Activated T-helper 9 cell treated with anti-CD3 and anti-CD28 coated beads, Interleukin-2, amount 50 U/mL, for 16 hours (primary cell): ENCODE measurements at regions not wholly inside any gene's neighbourhood (a gene's known extent, or its start where the extent isn't known, plus 50 kb on each side); places are given as distances from the start of the nearest gene placed in this dataset.

Source experiments
- DNase-seq: peaks from one replicate; pipeline ENCODE4 v3.0.0-alpha.2; 2020; ENCODE audit warnings: low read depth

GRCh38 chr14:71362282-71362681, 455.0 kb downstream of the PCNX1 start:
- DNase-seq, result no peak

GRCh38 chr14:71362920-71363584, 455.8 kb downstream of the PCNX1 start:
- DNase-seq, result no peak

DNA sequence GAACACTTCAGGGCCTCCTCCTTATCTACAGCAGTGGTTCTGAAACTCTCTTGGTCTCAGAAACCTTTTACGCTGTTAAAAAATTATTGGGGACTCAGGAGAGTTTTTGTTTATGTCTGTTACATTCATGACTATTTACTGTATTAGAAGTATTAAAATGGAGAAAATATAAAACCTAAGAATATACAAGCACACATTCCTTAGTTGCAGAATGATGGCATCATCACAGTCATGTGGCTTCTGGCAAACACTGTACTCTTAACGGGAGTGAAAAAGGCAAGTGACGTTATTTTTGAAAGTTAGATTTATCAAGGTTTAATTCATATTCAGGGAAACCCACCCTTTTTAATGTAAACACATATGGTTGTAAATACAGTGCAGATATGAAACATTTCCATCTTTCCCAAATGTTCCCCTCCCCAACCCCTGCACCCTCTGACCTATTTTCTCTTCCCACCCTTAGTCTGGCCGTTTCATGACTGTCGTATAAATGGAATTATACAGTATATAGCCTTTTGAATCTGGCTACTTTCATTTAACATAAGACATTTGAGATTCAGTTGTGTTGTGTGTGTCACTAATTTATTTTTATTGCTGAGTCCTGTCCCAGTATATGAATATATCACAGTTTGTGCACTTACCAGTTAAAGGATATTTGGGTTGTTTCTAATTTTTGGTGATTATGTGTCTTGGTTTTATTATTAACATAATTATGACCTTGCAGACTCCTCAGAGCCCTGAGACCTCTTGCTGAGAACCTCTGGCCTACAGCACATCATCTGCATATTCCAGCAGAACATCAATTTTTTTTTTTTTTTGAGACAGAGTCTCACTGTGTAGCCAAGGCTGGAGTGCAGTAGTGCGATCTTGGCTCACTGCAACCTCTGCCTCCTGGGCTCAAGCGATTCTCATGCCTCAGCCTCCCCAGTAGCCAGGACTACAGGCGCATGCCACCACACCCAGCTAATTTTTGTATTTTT, 457.0 kb downstream of the PCNX1 start:
- DNase-seq, result no peak

DNA sequence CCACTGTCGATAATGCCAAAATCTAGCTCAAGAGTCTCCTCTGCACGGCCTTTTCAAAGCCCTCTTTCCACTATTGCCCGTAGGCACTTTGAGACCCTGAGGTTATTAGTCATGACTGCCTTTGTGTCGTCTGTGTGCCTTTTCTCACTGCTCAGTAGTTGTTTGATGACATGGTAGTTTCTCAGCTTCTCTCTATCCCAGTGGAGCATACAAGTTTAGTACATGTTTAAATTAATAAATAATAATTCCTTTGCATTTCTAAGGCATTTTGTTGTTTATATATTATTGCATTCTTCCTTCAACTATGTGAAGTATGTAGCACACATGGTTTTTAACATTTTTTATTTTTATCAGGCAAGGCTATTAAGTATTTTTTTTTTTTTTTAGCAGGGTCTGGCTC, 458.1 kb downstream of the PCNX1 start:
- no peak for DNase-seq

- DNase-seq, result no peak
Observed at GRCh38 chr14:71366861-71367260, 459.6 kb downstream of the PCNX1 start.

GRCh38 chr14:71371711-71372396, 464.6 kb downstream of the PCNX1 start:
- no peak for DNase-seq

DNA sequence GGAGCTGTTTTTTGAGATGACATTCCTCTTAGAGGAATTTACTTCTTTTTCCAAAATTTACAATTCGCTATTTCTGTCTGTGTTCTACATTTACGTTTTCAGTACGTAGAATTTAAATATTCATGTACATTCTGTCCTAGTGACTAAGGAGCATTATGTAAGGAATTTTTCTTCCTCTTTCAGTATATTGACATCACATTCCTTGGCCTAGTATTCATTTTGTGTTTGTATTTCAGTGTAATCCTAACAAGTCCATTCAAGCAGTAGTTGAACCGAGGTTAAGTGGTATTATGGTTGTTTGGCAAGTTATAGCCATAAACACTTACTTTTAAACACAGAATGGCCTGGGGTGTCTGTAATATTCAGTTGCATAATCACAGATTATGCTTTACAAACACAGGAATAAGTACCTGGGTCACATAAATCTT, 465.2 kb downstream of the PCNX1 start:
- no peak for DNase-seq

- no peak for DNase-seq
Observed at GRCh38 chr14:71373773-71374172, 466.5 kb downstream of the PCNX1 start.

DNA sequence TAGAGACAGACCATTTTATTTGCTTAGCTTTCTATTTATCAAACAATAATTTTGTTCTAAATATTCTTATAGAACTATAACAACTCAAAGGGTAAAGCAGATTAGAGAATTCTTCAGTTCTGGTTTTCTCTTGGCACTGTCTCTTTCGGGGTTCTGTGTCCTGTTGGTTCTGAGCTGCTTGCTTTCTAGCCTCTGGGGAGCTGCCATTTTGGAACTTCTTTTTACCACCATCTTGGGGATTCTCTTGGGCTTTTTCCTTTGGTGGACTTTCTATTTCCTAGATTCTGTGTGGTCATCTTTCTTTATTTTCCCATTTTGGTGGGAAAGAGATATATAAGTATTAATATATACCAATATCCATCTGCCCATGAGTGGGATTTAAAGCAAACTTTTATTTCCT, 467.7 kb downstream of the PCNX1 start:
- DNase-seq, result no peak

- no peak for DNase-seq
Observed at GRCh38 chr14:71377099-71377498, 469.8 kb downstream of the PCNX1 start.

GRCh38 chr14:71380271-71380670, 473.0 kb downstream of the PCNX1 start:
- DNase-seq, result no peak

DNA sequence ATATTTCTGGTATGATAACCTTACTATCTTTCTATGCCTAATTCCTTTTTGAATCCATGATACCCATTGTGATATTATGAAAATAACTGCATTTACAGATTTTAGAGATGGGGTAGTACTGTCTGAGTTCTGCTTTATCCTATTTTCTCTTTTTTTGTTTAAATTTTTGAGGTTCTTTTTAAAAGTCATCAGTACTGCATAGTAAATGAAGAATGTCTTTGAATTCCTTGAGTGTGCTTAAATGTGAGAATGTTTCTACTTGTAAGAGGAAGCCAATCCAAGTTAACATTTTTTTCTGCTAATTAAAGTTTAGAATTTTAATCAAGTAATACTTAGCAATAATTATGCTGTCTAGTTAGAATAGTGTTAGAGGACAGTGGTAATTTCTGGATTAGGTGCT, 474.6 kb downstream of the PCNX1 start:
- DNase-seq, result no peak

GRCh38 chr14:71382315-71382714, 475.1 kb downstream of the PCNX1 start:
- no peak for DNase-seq

GRCh38 chr14:71383510-71383909, 476.3 kb downstream of the PCNX1 start:
- no peak for DNase-seq

DNA sequence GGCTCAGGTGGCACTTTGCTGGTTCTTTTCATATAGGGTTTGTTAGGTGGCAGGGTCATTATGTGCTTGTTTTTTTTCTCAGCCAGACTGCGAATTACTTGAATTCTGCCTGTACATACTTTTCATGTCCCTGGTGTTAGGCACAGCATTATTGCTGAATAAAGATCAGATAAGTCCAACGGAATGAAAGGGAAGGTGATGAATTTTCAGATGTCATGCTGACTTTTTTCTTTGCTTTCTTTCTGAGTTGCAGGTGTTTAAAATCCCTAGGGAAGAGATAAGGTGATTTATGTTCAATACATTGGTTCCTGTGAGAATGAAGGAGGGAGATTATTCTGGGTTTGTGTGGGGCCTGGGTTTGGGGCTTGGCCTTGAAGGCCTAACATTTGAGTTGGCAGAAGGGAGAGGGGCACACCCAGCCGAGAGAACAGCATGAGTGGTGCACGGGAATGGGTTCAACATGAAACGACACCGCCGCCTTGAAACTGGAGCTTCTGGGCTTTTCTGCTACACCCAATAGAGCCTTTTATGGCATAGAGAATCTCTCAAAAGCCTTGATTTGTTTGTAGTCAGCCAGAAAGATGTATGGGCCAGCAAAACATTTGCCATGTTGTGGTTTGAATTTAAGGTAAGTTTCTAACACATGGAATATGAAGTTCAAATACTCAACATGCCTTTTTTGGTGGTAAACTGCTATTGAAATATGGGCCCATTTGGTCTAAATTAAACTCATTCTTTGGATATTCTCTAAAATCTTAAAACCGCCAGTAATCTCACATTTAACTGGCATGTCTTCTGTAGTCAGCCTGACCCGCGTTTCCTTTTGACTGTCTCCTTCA, 477.0 kb downstream of the PCNX1 start:
- DNase-seq, result no peak

GRCh38 chr14:71387753-71388152, 480.5 kb downstream of the PCNX1 start:
- no peak for DNase-seq

DNA sequence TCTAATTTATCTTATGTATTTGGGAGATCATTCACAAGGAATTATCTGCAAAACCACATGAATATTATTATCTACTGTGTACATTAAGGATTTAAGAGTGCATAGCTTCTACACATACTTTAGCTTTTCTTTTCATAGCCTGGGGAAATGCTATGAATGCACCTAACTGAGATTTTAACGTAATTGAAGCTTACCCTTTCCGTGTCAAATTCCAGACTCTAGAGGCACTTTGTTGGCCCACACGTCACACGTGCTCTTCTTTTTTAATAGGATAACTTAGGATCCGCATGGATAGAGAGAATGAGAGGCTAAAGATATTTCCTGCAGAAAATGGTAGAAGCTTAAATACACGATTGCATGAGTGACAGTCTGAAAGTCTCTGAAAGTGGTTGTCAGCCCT, 481.1 kb downstream of the PCNX1 start:
- no peak for DNase-seq

DNA sequence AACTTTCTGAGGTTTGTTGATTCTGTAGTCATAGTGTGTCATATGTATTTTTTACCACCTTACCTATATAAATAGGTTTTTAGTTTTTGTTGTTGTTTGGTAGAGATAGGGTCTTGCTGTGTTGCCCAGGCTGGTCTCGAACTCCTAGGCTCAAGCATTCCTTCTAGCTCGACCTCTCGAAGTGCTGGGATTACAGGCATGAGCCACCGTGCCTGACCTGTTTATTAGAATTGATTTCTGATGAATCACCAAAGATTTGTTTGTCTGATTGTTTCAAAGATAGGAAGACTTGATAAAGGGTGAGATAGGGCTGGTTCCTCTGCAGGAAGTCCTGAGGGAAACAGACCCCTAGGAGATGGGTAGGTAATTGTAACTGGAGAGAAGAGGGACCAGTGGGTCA, 481.6 kb downstream of the PCNX1 start:
- DNase-seq, result no peak

DNA sequence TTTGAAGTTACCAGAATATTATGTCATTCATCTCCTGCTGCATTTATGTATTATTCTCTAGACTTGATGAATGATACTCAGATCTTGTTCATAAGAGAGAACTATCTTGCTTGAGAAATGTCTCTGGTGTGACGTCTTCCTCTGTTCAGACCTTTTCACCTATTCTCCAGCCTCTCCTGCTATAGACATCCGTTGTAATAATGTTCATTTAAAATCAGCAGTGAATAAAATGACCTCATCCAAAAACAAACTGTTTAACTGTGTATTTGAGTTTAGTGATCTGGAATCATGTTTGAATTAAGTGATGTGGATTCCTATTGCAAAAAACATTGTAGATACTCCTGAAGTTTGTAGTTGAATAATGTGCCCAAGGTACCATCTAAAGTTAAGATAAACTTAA, 487.1 kb downstream of the PCNX1 start:
- DNase-seq, result no peak

- DNase-seq, result no peak
Observed at GRCh38 chr14:71395151-71395604, 487.9 kb downstream of the PCNX1 start.

GRCh38 chr14:71395636-71396035, 488.4 kb downstream of the PCNX1 start:
- no peak for DNase-seq
